Lower lobe of right lung (tissue), 2 donors: ENCODE measurements at regions not wholly inside any gene's neighbourhood (a gene's known extent, or its start where the extent isn't known, plus 50 kb on each side); places are given as distances from the start of the nearest gene placed in this dataset.

Experiments used
- ATAC-seq, 2 donors: fragments of 200-7000 bp; cut with Tn5 transposase; one replicate each; pipeline ENCODE4 v1.9.1; 2020 to 2022; ENCODE audit warnings: mild to moderate bottlenecking in 2 of 2, moderate library complexity in 2 of 2
- DNase-seq: peaks from one replicate; pipeline ENCODE4 v3.0.0-alpha.2; 2020
- H3K27ac ChIP-seq: fragments of 200-600 bp; one replicate; pipeline ENCODE4 v1.8.0; 2022
- H3K27me3 ChIP-seq: fragments of 200-600 bp; one replicate; pipeline ENCODE4 v1.8.0; 2022; ENCODE audit warnings: low read depth
- H3K36me3 ChIP-seq: fragments of 200-600 bp; one replicate; pipeline ENCODE4 v1.8.0; 2022; ENCODE audit warnings: mild to moderate bottlenecking
- H3K4me1 ChIP-seq: fragments of 200-600 bp; one replicate; pipeline ENCODE4 v1.8.0; 2022
- H3K4me3 ChIP-seq: fragments of 200-600 bp; one replicate; pipeline ENCODE4 v1.8.0; 2022; ENCODE audit warnings: mild to moderate bottlenecking
- H3K9me3 ChIP-seq: fragments of 200-600 bp; one replicate; pipeline ENCODE4 v1.8.0; 2022
- CTCF ChIP-seq: fragments of 200-600 bp; IDR thresholded peaks from one replicate; pipeline ENCODE4 v1.8.0; 2022; ENCODE audit warnings: antibody characterized with exemption, mild to moderate bottlenecking
- intact Hi-C: fragments of 100-400 bp; cut with DNase I; formaldehyde crosslinking; loops from one replicate; pipeline ENCODE4 v1.11.0; 2022
- donor health status: DM: no; HTN: yes; CAD: no; lungs with severe emphysema.

GRCh38 chr20:63096681-63097335 lies 90.0 kb upstream of the BHLHE23 start:
- no peak for TF ChIP-seq CTCF
- no peaks in the 10 kb centered on the region for H3K4me1 ChIP-seq
- H3K36me3 ChIP-seq, result no peaks in the 10 kb centered on the region
- intact Hi-C loops, result no loop called here
- no peak overlapping the region for H3K27ac ChIP-seq
- peaks cover 61% of the 10 kb centered on the region for H3K27me3 ChIP-seq
- no peak overlapping the region for H3K4me3 ChIP-seq
- peak; percentile 36 for DNase-seq
- ATAC-seq, result peak in 1 of 2 donors; percentile 24
- H3K9me3 ChIP-seq, result no peaks in the 10 kb centered on the region

GRCh38 chr20:63095718-63096654 lies 89.2 kb upstream of the BHLHE23 start:
- Histone ChIP-seq H3K27ac (no peak overlapping the region), H3K4me3 (no peak overlapping the region), H3K9me3 (no peaks in the 10 kb centered on the region), H3K27me3 (peaks cover 69% of the 10 kb centered on the region), H3K4me1 (no peaks in the 10 kb centered on the region), H3K36me3 (no peaks in the 10 kb centered on the region)
- no peak for ATAC-seq
- intact Hi-C loops, result no loop called here
- no peak for TF ChIP-seq CTCF
- peak; percentile 34 for DNase-seq

- intact Hi-C loops, result no loop called here
- no peak for TF ChIP-seq CTCF
- H3K9me3 ChIP-seq, result no peaks in the 10 kb centered on the region
- H3K4me1 ChIP-seq, result no peaks in the 10 kb centered on the region
- no peaks in the 10 kb centered on the region for H3K36me3 ChIP-seq
- no peak overlapping the region for H3K27ac ChIP-seq
- peaks cover 69% of the 10 kb centered on the region for H3K27me3 ChIP-seq
- ATAC-seq (no peak), DNase-seq (peak; percentile 23)
- no peak overlapping the region for H3K4me3 ChIP-seq
Measured at GRCh38 chr20:63094767-63095499, 88.2 kb upstream of the BHLHE23 start.

- intact Hi-C loops, result no loop called here
- no peaks in the 10 kb centered on the region for H3K4me1 ChIP-seq
- ATAC-seq, result no peak
- TF ChIP-seq CTCF, result no peak
- peak; percentile 34 for DNase-seq
- H3K27me3 ChIP-seq, result peaks cover 70% of the 10 kb centered on the region
- H3K36me3 ChIP-seq, result no peaks in the 10 kb centered on the region
- no peaks in the 10 kb centered on the region for H3K9me3 ChIP-seq
- H3K4me3 ChIP-seq, result no peak overlapping the region
- no peak overlapping the region for H3K27ac ChIP-seq
Measured at GRCh38 chr20:63093966-63094766, 87.4 kb upstream of the BHLHE23 start.
